Activated CD8-positive, alpha-beta T cell treated with anti-CD3 and anti-CD28 coated beads for 36 hours (primary cell): ENCODE measurements at regions not wholly inside any gene's neighbourhood (a gene's known extent, or its start where the extent isn't known, plus 50 kb on each side); places are given as distances from the start of the nearest gene placed in this dataset.

ENCODE experiments used
- ATAC-seq: fragments of 200-7000 bp; cut with Tn5 transposase; one replicate; pipeline ENCODE4 v1.10.0; 2021; ENCODE audit warnings: mild to moderate bottlenecking, moderate library complexity
- CTCF ChIA-PET: fragments of 350-600 bp; sonication (Branson Sonifier 250); formaldehyde crosslinking; loops from one replicate; lab custom pipeline; 2021; ENCODE audit warnings: antibody characterized with exemption; lab: Charles Lee
- POLR2A ChIA-PET: fragments of 350-600 bp; sonication (Branson Sonifier 250); formaldehyde crosslinking; loops from one replicate; lab custom pipeline; 2021; ENCODE audit warnings: antibody characterized with exemption; lab: Charles Lee
- DNase-seq: peaks from one replicate; pipeline ENCODE4 v3.0.0-alpha.2; 2020
- H3K27ac Mint-ChIP-seq: one replicate; pipeline ENCODE4 v1.8.0; 2021; ENCODE audit warnings: mild to moderate bottlenecking, mixed read lengths
- H3K27me3 Mint-ChIP-seq: one replicate; pipeline ENCODE4 v1.8.0; 2021; ENCODE audit warnings: mixed read lengths
- H3K36me3 Mint-ChIP-seq: one replicate; pipeline ENCODE4 v1.8.0; 2021; ENCODE audit warnings: low read depth, mixed read lengths
- H3K4me1 Mint-ChIP-seq: one replicate; pipeline ENCODE4 v1.8.0; 2021; ENCODE audit warnings: low read depth, mixed read lengths
- H3K4me3 Mint-ChIP-seq: one replicate; pipeline ENCODE4 v1.8.0; 2021; ENCODE audit warnings: mild to moderate bottlenecking, moderate library complexity, mixed read lengths
- H3K9me3 Mint-ChIP-seq: one replicate; pipeline ENCODE4 v1.8.0; 2021; ENCODE audit warnings: mixed read lengths
- CTCF ChIP-seq: fragments of 200-600 bp; IDR thresholded peaks from one replicate; pipeline ENCODE4 v1.8.0; 2022; ENCODE audit warnings: antibody characterized with exemption, mild to moderate bottlenecking
- intact Hi-C: fragments of 100-400 bp; cut with micrococcal nuclease; formaldehyde crosslinking; loops from one replicate; pipeline ENCODE4 v1.10.0; 2022

GRCh38 chr9:75532233-75533050 lies 358.0 kb upstream of the PCSK5 start:
- ChIA-PET CTCF (no interaction called here), POLR2A (no interaction called here)
- DNase-seq: no peak
- no peaks in the 10 kb centered on the region for H3K27me3 Mint-ChIP-seq
- H3K9me3 Mint-ChIP-seq: no peaks in the 10 kb centered on the region
- no peak for ATAC-seq
- intact Hi-C loops: no loop called here
- no peaks in the 10 kb centered on the region for H3K4me1 Mint-ChIP-seq
- no peak overlapping the region for H3K4me3 Mint-ChIP-seq
- TF ChIP-seq CTCF: no peak
- H3K27ac Mint-ChIP-seq: no peak overlapping the region
- H3K36me3 Mint-ChIP-seq: no peaks in the 10 kb centered on the region

- POLR2A ChIA-PET: no interaction called here
- TF ChIP-seq CTCF: no peak
- no peaks in the 10 kb centered on the region for H3K4me1 Mint-ChIP-seq
- no peak overlapping the region for H3K4me3 Mint-ChIP-seq
- CTCF ChIA-PET: no interaction called here
- no peak for ATAC-seq
- intact Hi-C loops: no loop called here
- no peak overlapping the region for H3K27ac Mint-ChIP-seq
- no peak for DNase-seq
- no peaks in the 10 kb centered on the region for H3K9me3 Mint-ChIP-seq
- H3K27me3 Mint-ChIP-seq: peaks cover 2% of the 10 kb centered on the region
- H3K36me3 Mint-ChIP-seq: no peaks in the 10 kb centered on the region
Observed at GRCh38 chr9:75539523-75539922, 350.9 kb upstream of the PCSK5 start.

- H3K9me3 Mint-ChIP-seq: no peaks in the 10 kb centered on the region
- no peak for DNase-seq
- ChIA-PET CTCF (no interaction called here), POLR2A (no interaction called here)
- no peaks in the 10 kb centered on the region for H3K36me3 Mint-ChIP-seq
- no peak for TF ChIP-seq CTCF
- H3K27me3 Mint-ChIP-seq: peaks cover 2% of the 10 kb centered on the region
- H3K4me3 Mint-ChIP-seq: no peak overlapping the region
- no peak overlapping the region for H3K27ac Mint-ChIP-seq
- H3K4me1 Mint-ChIP-seq: no peaks in the 10 kb centered on the region
- intact Hi-C loops: no loop called here
- no peak for ATAC-seq
Observed at GRCh38 chr9:75540185-75540584, 350.3 kb upstream of the PCSK5 start.

GRCh38 chr9:75541734-75542133 lies 348.7 kb upstream of the PCSK5 start:
- POLR2A ChIA-PET: no interaction called here
- no peak for DNase-seq

More at GRCh38 chr9:75541734-75542133, 348.7 kb upstream of the PCSK5 start:
- Mint-ChIP-seq H3K4me3 (no peak overlapping the region), H3K36me3 (no peaks in the 10 kb centered on the region), H3K27ac (no peak overlapping the region), H3K9me3 (no peaks in the 10 kb centered on the region), H3K4me1 (no peaks in the 10 kb centered on the region), H3K27me3 (peaks cover 3% of the 10 kb centered on the region)
- intact Hi-C loops: no loop called here
- CTCF ChIA-PET: no interaction called here
- no peak for ATAC-seq
- no peak for TF ChIP-seq CTCF
